OCI-LY3 (cell line): ENCODE measurements at regions not wholly inside any gene's neighbourhood (a gene's known extent, or its start where the extent isn't known, plus 50 kb on each side); places are given as distances from the start of the nearest gene placed in this dataset.

Experiments
- H2AFZ ChIP-seq: fragments of 200-600, 300-600 bp; shearing (Covaris generic); 2 replicates; pipeline ENCODE4 v1.6.0; 2014; ENCODE audit warnings: antibody characterized with exemption, low read depth, low read length
- H3K27ac ChIP-seq: fragments of 200-600, 300-600 bp; sonication (generic); 2 replicates; pipeline ENCODE4 v1.5.1; 2014; ENCODE audit warnings: mild to moderate bottlenecking, low read length, moderate library complexity, mixed read lengths
- H3K27me3 ChIP-seq: fragments of 200-600, 300-600 bp; sonication (generic); 2 replicates; pipeline ENCODE4 v1.6.1; 2014; ENCODE audit warnings: low read depth, low read length, mixed read lengths
- H3K36me3 ChIP-seq: fragments of 200-600, 300-600 bp; sonication (generic); replicated peaks from 2 replicates; pipeline ENCODE3; 2014; ENCODE audit warnings: low read depth, low read length, mixed read lengths
- H3K4me1 ChIP-seq: fragments of 300-600, 200-600 bp; sonication (generic); 2 replicates; pipeline ENCODE4 v1.6.1; 2014; ENCODE audit warnings: low read length, mixed read lengths
- H3K4me2 ChIP-seq: fragments of 200-600, 300-600 bp; sonication (generic); 2 replicates; pipeline ENCODE4 v1.6.1; 2014; ENCODE audit warnings: low read length, mixed read lengths
- H3K4me3 ChIP-seq: fragments of 300-600, 200-600 bp; sonication (generic); 2 replicates; pipeline ENCODE4 v1.5.1; 2014; ENCODE audit warnings: antibody characterized with exemption, mild to moderate bottlenecking, low read length, moderate library complexity
- H3K79me2 ChIP-seq: fragments of 300-600, 200-600 bp; shearing (Covaris generic); 2 replicates; pipeline ENCODE4 v1.6.1; 2014; ENCODE audit warnings: mild to moderate bottlenecking, low read length, mixed read lengths
- H3K9ac ChIP-seq: fragments of 300-600, 200-600 bp; shearing (Covaris generic); 2 replicates; pipeline ENCODE4 v1.6.0; 2014; ENCODE audit warnings: mild to moderate bottlenecking, low read length, moderate library complexity
- H3K9me3 ChIP-seq: fragments of 200-600, 300-600 bp; shearing (Covaris generic); 2 replicates; pipeline ENCODE4 v1.6.1; 2014; ENCODE audit warnings: low read length, mixed read lengths; ENCODE audit not compliant: insufficient read depth
- H4K20me1 ChIP-seq: fragments of 200-600, 300-600 bp; sonication (generic); 2 replicates; pipeline ENCODE4 v1.6.1; 2016; ENCODE audit warnings: low read length, mixed read lengths; ENCODE audit not compliant: insufficient read depth
- EZH2phosphoT487 ChIP-seq: fragments of 200-600 bp; shearing (Covaris generic); IDR thresholded peaks from 2 replicates; pipeline ENCODE4 v1.6.1; 2018; ENCODE audit warnings: antibody characterized with exemption, mixed run types, low read depth
- TF ChIP-seq, protein P1 (sequence below): fragments of 200-600, 300-600 bp; sonication (generic); IDR thresholded peaks from 2 replicates; pipeline ENCODE4 v1.5.1; 2014; ENCODE audit warnings: antibody characterized with exemption, low read length, low read depth

DNA sequence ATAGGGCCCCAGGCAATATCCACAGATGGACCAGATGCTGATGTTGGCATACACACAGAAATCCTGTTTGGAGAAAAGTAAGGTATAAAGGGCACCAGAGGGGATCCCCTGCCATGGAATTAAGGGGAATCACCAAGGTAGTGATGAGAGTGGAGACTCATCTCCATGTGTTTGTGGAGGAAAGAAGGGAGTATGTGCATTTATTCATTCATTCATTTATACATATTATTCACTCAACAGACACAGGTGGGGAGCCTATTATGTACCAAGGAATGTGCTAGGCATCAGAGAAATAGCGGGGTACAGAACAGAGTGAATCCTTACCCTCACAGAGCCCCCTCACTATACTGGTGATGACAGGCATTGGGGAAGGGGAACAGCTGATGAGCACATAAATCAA is 116.8 kb upstream of the IL12B start:
- Histone ChIP-seq H4K20me1 (no peaks in the 10 kb centered on the region), H3K79me2 (no peaks in the 10 kb centered on the region), H3K4me2 (no peak overlapping the region), H3K9ac (no peak overlapping the region), H3K4me1 (peaks cover 65% of the 10 kb centered on the region), H3K27me3 (no peaks in the 10 kb centered on the region), H3K9me3 (no peaks in the 10 kb centered on the region), H3K36me3 (peaks cover 40% of the 10 kb centered on the region), H3K27ac (no peak overlapping the region), H2AFZ (no peak overlapping the region), H3K4me3 (no peak overlapping the region)
- TF ChIP-seq EZH2phosphoT487 = no peak
- TF ChIP-seq, protein P1, sequence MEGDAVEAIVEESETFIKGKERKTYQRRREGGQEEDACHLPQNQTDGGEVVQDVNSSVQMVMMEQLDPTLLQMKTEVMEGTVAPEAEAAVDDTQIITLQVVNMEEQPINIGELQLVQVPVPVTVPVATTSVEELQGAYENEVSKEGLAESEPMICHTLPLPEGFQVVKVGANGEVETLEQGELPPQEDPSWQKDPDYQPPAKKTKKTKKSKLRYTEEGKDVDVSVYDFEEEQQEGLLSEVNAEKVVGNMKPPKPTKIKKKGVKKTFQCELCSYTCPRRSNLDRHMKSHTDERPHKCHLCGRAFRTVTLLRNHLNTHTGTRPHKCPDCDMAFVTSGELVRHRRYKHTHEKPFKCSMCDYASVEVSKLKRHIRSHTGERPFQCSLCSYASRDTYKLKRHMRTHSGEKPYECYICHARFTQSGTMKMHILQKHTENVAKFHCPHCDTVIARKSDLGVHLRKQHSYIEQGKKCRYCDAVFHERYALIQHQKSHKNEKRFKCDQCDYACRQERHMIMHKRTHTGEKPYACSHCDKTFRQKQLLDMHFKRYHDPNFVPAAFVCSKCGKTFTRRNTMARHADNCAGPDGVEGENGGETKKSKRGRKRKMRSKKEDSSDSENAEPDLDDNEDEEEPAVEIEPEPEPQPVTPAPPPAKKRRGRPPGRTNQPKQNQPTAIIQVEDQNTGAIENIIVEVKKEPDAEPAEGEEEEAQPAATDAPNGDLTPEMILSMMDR = no peak

DNA sequence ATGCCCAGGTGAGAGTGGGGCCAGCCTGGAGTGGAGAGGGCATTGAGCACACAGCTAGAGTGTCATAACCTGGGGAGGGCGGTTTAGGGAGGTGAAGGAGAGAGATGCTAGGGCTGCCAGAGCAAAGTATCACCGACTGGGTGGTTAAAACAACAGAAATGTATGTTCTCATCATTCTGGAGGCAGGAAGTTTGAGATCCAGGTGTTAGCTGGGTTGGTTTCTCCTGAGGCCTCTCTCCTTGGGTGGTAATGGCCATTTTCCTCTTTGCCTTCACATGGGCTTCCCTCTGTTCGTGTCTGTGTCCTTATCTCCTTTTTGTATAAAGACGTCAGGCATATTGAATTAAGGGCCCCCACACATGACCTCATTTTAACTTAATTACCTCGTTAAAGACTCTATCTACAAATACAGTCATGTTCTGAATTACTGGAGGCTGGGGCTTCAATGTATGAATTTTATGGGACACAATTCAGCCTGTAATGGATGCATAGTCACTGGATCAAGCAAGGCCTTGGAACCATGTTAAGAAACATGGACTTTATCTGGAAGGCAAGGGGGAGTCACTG is 118.6 kb upstream of the IL12B start:
- no peaks in the 10 kb centered on the region for H3K9me3 ChIP-seq
- no peak overlapping the region for H2AFZ ChIP-seq
- H3K36me3 ChIP-seq = peaks cover 43% of the 10 kb centered on the region
- H3K4me2 ChIP-seq = no peak overlapping the region
- H3K27ac ChIP-seq = no peak overlapping the region
- TF ChIP-seq, protein P1 = no peak
- TF ChIP-seq EZH2phosphoT487 = no peak
- H4K20me1 ChIP-seq = no peaks in the 10 kb centered on the region
- H3K27me3 ChIP-seq = no peaks in the 10 kb centered on the region
- no peaks in the 10 kb centered on the region for H3K79me2 ChIP-seq
- H3K9ac ChIP-seq = no peak overlapping the region
- peaks cover 68% of the 10 kb centered on the region for H3K4me1 ChIP-seq
- no peak overlapping the region for H3K4me3 ChIP-seq

DNA sequence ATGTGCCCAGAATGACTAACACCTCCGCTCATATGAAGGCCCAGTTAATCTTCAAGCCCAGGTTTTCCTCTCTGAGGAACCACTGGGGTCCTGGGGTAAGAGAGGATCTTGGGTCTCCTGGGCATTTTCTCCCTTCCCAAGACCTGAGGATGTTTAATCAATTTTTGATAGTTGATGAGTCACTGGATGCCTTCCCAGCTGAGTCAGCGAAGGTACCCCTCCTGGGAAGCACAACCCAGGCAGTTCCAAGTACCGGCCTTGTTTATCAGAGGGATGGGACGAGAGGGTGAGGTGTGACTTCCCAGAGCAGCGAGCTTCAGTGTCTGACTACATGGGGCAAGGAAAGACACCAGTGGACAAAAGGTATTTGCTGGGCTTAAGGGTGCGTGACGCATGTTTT is 119.6 kb upstream of the IL12B start:
- H3K4me1 ChIP-seq = peaks cover 68% of the 10 kb centered on the region
- H2AFZ ChIP-seq = no peak overlapping the region
- H3K9ac ChIP-seq = no peak overlapping the region
- no peak overlapping the region for H3K4me2 ChIP-seq
- peaks cover 44% of the 10 kb centered on the region for H3K36me3 ChIP-seq
- H3K27ac ChIP-seq = no peak overlapping the region
- H3K4me3 ChIP-seq = no peak overlapping the region
- peaks cover 2% of the 10 kb centered on the region; the same call in 1 of the 2 replicates for H3K79me2 ChIP-seq
- H3K9me3 ChIP-seq = no peaks in the 10 kb centered on the region
- no peaks in the 10 kb centered on the region for H3K27me3 ChIP-seq
- TF ChIP-seq, protein P1 = no peak
- no peak for TF ChIP-seq EZH2phosphoT487
- H4K20me1 ChIP-seq = no peaks in the 10 kb centered on the region

DNA sequence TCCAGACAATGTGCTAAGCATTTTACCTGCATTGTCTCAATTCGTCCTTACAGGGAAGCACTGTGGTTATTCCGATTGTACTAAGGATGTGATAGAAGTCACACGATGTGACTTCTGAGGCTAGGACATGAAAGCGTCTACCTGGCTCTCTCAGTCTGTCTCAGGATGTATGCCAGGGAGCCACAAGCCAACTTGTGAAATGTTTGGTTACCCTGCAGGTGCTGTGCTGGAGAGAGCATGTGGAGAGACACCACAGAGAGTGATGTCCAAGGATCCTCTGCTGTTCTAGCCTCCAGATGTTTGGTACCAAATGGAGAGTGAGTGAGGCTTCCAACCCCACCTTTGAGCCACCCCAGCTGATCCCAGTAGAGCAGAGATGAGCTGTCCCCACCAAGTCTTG is 120.1 kb upstream of the IL12B start:
- Histone ChIP-seq H3K4me1 (peaks cover 68% of the 10 kb centered on the region), H3K9ac (no peak overlapping the region), H3K36me3 (peaks cover 46% of the 10 kb centered on the region), H2AFZ (no peak overlapping the region), H3K27me3 (no peaks in the 10 kb centered on the region), H4K20me1 (no peaks in the 10 kb centered on the region), H3K9me3 (no peaks in the 10 kb centered on the region), H3K4me3 (no peak overlapping the region), H3K79me2 (peaks cover 7% of the 10 kb centered on the region; the same call in 1 of the 2 replicates), H3K27ac (no peak overlapping the region), H3K4me2 (no peak overlapping the region)
- TF ChIP-seq, protein P1 = no peak
- TF ChIP-seq EZH2phosphoT487 = no peak
